ENCODE measurements at regions not wholly inside any gene's neighbourhood (a gene's known extent, or its start where the extent isn't known, plus 50 kb on each side); places are given as distances from the start of the nearest gene placed in this dataset.

DNA sequence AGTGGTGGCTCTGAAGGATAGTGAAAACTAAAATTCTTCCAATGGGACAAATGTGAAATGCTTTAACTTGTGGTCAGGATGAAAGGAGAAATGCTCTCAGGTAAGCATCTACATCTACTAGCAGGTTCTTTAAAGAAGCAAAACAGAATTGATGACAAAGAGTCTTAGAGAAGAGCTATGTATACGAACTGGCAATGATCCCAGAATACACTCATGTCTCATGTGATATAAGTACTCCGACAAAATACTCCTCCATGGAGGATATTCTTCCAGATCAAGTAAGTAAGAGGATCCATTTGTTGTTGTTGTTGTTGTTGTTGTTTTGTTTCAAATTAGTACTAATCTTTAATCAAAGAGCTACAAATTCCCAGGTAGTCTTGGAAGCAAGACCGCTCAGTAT is 174.0 kb upstream of the ATP1B1 start:
- H3K9me3 ChIP-seq (replicated peaks): no peaks in the 10 kb centered on the region
- H3K36me3 ChIP-seq: no peaks in the 10 kb centered on the region
- H3K27me3 ChIP-seq: no peaks in the 10 kb centered on the region
- no peak overlapping the region for H3K27ac ChIP-seq
- no peak for DNase-seq
- no peak overlapping the region for H3K4me3 ChIP-seq
- no peaks in the 10 kb centered on the region for H3K4me1 ChIP-seq

DNA sequence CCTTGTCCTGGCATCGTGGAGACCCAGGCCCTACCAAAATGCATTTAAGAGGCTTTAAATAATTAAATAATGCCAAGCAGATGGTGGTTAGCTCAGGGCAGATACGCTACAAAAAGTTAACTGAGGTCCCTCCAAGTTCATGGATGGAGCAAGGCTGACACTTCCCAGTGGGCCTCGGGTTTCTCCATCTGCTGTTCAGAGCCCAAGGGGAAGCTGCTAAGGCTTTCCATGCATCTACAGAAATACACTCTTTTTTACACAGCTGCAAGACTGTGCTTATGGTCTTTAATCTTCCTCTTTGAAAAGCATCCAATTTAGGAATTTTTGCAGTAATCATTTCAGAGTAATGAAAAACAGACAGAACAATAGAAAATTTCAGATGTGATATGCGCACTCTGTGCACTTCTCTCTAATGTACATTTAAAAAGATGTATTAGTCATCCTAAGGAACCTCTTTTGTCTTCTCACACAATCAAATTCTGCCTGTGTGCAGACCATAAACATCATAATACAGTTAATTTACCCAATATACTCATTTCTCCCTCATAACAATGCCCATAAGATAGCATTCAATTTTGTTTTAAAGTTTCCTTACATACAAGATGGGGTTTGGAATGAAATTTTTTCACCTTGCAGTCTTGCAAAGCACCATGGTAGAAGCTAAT is 173.2 kb upstream of the ATP1B1 start:
- Histone ChIP-seq H3K27ac (no peak overlapping the region), H3K9me3 (replicated peaks) (no peaks in the 10 kb centered on the region), H3K27me3 (no peaks in the 10 kb centered on the region), H3K4me3 (no peak overlapping the region), H3K36me3 (no peaks in the 10 kb centered on the region), H3K4me1 (no peaks in the 10 kb centered on the region)
- DNase-seq: no peak

DNA sequence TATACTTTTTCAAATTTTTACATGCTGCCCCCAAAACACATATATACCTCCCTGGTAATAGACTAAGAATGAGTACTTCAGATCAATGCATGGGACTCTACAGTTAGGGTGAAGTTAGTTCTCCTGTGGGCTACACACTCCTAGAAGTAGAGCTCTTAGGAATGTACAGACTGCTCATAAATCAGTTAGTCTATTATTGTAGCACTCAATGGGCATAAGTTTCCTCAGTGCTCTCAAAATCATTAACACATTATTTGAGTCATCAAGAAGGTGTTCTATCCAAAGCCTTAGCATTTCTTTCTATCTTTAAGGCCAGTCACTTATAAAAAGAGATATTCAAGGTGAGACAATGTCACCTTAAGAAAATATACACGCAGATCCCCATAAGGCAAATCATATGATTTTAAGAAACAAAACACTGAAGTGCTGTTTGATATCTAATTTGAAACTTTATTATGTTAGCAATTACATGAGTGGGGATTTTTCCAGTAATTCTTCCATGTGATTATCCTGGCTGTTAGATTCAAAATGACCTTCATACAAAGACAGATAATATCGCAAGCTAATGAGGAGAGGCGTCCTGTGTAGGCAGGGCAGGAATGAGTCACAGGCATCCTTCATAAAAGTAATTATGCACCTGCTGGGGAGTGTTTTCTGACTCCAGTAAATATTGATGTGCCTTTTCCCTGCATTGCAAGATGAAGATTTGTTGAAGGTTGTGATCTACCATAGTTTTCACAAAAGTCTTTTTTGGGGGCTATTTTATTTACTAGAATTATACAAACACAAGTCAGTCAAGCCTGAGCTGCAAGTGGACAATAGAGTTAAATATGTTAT is 167.2 kb upstream of the ATP1B1 start:
- no peak for DNase-seq
- Histone ChIP-seq H3K27ac (no peak overlapping the region), H3K4me1 (no peaks in the 10 kb centered on the region), H3K9me3 (replicated peaks) (no peaks in the 10 kb centered on the region), H3K36me3 (no peaks in the 10 kb centered on the region), H3K27me3 (no peaks in the 10 kb centered on the region; the same call in 1 of the 2 replicates), H3K4me3 (no peak overlapping the region)

DNA sequence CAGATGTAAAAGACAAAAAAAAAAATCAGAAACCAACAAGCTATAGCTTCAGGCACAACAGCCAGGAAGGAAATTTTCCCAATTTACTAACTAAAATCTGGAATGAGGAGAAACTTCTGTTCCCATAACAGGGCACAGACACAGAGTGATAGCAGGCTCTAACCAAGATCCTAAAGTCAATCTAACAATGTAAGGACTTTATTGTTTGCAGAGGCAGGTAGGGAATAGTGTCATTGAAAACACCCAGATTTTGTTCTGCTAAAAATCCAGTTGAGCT is 166.6 kb upstream of the ATP1B1 start:
- Histone ChIP-seq H3K27me3 (no peaks in the 10 kb centered on the region; the same call in 1 of the 2 replicates), H3K36me3 (no peaks in the 10 kb centered on the region), H3K27ac (no peak overlapping the region), H3K4me3 (no peak overlapping the region), H3K9me3 (replicated peaks) (no peaks in the 10 kb centered on the region), H3K4me1 (no peaks in the 10 kb centered on the region)
- DNase-seq: no peak

DNA sequence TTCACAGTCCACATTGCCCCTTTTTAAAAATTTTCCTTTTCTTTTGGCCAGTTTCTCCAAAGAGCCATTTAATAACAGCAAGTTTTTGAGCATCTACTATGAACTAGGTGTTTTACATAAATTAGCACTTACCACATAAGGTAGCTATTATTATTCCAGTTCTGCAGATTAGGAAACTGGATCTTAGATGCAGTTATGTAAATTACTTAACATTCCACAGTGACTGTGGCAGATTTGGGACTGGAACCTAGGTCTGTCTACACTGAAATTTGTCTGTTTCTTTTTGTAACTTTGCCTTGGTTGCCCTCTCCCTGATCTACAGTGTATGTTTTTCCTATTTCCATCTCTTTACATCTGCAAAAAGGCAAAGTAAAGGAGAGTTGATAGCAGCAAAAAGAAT is 164.8 kb upstream of the ATP1B1 start:
- Histone ChIP-seq H3K27ac (no peak overlapping the region), H3K36me3 (no peaks in the 10 kb centered on the region), H3K27me3 (no peaks in the 10 kb centered on the region; the same call in 1 of the 2 replicates), H3K9me3 (replicated peaks) (no peaks in the 10 kb centered on the region), H3K4me3 (no peak overlapping the region), H3K4me1 (no peaks in the 10 kb centered on the region)
- DNase-seq: no peak

DNA sequence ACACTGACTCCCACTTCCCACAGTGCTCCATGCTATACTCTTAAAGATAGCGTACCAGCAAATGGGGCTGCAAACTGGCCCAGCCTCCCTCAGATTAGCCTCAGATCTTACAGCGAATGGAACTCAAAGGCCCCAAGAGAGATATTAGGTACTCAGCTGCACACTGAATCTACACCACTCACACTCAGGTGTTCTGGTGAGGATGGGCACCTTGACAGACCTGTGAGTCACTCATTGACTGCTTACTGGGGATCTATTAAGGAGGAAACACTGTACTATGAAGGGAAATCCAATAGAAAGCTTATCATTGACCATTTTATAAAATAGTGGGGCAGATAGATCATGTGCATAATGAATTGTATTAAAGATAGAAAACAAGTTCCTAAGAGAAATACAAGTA is 164.3 kb upstream of the ATP1B1 start:
- no peaks in the 10 kb centered on the region; the same call in 1 of the 2 replicates for H3K27me3 ChIP-seq
- no peaks in the 10 kb centered on the region for H3K36me3 ChIP-seq
- H3K9me3 ChIP-seq (replicated peaks): no peaks in the 10 kb centered on the region
- H3K4me1 ChIP-seq: no peaks in the 10 kb centered on the region
- DNase-seq: no peak
- no peak overlapping the region for H3K4me3 ChIP-seq
- no peak overlapping the region for H3K27ac ChIP-seq

DNA sequence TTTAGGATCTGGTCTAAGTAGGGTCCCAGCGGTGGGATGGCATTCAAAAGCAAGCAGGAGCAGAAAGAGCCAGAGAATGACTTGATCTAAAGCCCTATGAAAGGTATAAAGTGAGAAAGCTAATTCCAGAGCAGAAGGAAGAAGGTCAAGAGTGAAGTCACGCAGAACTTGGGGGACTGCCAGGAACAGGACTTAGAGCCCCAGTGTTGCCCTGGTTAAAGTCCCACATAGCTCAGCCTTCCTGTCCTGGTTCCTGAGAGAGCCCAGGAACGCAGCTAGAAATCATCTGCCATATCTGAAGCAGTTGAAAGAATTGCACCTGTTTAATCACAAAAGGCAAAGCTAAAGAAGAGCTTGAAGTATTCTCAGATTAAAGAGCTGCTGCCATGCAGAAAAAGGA is 160.6 kb upstream of the ATP1B1 start:
- DNase-seq: peak in 1 of 2 experiments; percentile 9
- Histone ChIP-seq H3K36me3 (no peaks in the 10 kb centered on the region), H3K9me3 (replicated peaks) (no peaks in the 10 kb centered on the region; the same call in 1 of the 2 replicates), H3K27ac (no peak overlapping the region), H3K4me3 (no peak overlapping the region), H3K4me1 (no peaks in the 10 kb centered on the region), H3K27me3 (no peaks in the 10 kb centered on the region; the same call in 1 of the 2 replicates)

DNA sequence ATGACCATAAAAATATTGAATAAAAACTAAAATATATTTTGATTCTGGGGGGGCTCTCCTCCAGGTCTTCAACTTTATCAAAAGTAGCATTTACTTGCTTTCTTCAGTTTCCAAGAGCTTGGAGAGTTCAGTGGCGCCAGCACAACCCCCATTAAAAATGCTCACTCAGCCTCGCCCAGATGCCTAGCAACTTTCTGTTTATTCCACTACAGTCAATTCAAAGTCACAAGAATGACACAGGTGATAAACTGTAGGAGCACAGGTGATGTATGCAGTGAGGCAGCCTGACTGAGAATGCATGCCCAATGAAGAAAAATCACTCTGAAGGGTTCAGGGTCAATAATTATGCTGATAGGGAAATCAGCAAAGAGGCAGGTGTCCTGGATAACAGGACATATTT is 159.4 kb upstream of the ATP1B1 start:
- no peaks in the 10 kb centered on the region; the same call in 1 of the 2 replicates for H3K27me3 ChIP-seq
- DNase-seq: no peak
- no peaks in the 10 kb centered on the region for H3K4me1 ChIP-seq
- H3K9me3 ChIP-seq (replicated peaks): no peaks in the 10 kb centered on the region; the same call in 1 of the 2 replicates
- no peak overlapping the region for H3K27ac ChIP-seq
- H3K4me3 ChIP-seq: no peak overlapping the region
- H3K36me3 ChIP-seq: no peaks in the 10 kb centered on the region

DNA sequence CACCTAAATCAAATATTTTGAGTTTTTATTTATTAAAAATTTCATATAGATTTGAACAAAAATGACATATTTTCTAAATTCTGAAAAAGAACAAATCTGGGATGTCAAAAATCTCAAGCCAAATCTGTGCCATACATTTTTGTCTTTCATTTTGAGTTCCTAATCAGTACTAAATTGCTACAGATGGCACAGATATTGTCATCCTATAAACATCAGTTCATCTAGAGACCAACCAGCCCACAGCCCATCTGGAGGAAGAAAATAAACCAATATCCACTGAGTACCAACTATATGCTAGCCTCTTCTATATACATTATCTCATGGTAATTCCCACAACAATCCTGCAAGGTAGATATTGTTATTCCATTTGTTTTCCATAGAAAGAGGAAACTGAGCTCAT is 156.8 kb upstream of the ATP1B1 start:
- no peak overlapping the region for H3K27ac ChIP-seq
- DNase-seq: no peak
- H3K36me3 ChIP-seq: no peaks in the 10 kb centered on the region
- H3K27me3 ChIP-seq: no peaks in the 10 kb centered on the region
- no peak overlapping the region for H3K4me3 ChIP-seq
- no peaks in the 10 kb centered on the region for H3K4me1 ChIP-seq
- no peaks in the 10 kb centered on the region; the same call in 1 of the 2 replicates for H3K9me3 ChIP-seq (replicated peaks)

DNA sequence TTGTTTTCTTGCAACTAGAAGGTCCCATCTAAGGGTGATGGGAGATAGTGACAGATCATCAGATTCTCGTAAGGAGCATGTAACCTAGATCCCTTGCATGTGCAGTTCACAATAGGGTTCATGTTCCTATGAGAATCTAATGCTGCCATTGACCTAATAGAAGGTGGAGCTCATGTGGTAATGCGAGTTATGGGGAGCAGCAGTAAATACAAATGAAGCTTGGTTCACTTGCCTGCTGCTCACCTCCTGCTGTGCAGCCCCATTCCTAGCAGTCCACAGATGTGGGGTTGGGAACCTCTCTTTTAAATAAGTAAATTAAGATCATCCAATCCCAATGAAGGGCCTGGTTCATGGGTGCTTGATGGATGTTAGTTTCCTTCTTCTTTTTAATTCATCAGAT is 148.7 kb upstream of the ATP1B1 start:
- no peak overlapping the region for H3K27ac ChIP-seq
- H3K9me3 ChIP-seq (replicated peaks): no peaks in the 10 kb centered on the region
- H3K4me1 ChIP-seq: no peaks in the 10 kb centered on the region
- no peak overlapping the region for H3K4me3 ChIP-seq
- H3K27me3 ChIP-seq: no peaks in the 10 kb centered on the region
- no peaks in the 10 kb centered on the region for H3K36me3 ChIP-seq
- DNase-seq: peak; percentile 9 to 20

DNA sequence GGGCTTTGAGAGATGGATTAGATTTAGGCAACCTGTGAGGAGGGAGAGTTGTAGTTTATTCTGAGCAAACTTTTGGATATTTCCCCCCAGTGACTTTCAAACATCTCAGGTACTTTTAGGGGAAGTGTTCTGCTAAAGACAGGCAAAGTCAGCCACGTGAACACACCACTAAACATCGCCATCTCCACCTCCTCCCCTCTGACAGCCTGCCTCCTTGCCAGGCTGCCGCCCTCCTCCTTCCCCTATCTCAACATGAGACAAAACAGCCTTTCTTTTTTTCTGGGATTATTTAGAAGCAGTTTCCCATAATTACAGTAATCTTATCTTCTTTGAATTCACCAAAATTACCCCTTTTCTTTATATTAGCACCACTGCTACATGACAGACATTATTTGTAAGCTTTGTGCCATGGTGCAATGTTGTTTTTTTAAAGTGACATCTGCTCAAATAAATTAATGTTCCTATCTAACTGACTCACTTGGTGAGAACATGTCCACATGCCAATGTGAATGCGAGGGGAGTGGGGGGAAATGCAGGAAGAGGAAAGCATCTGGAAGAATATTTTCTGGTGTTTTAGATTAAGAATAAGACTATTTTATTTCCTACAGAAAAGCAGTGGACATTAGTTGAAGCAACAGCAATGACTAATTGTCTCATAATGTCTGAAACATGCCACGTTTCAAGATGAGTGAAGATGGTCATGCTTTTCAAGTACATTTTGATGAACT is 147.8 kb upstream of the ATP1B1 start:
- Histone ChIP-seq H3K27me3 (no peaks in the 10 kb centered on the region), H3K4me1 (no peaks in the 10 kb centered on the region), H3K9me3 (replicated peaks) (no peaks in the 10 kb centered on the region), H3K4me3 (no peak overlapping the region), H3K36me3 (no peaks in the 10 kb centered on the region), H3K27ac (no peak overlapping the region)
- DNase-seq: no peak

DNA sequence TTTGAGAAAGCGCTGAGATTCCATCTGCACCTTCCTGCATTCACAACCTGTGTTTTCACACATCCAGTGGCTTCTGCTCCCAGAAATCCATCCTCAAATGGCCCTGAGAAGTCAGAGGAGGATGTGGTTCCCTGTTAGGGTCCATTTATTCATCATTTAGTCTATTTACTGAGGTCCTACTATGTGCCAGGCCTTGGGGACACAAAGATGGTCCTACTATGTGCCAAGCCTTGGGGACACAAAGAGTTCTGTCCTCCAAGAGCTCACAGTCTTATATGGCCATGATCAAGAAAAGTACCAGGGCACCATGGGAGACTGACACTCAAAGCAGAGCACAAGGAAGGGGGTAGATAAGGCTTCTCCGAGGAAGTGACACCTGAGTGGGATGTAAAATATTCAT is 147.1 kb upstream of the ATP1B1 start:
- no peak overlapping the region for H3K27ac ChIP-seq
- no peaks in the 10 kb centered on the region for H3K27me3 ChIP-seq
- H3K9me3 ChIP-seq (replicated peaks): no peaks in the 10 kb centered on the region
- no peak for DNase-seq
- no peaks in the 10 kb centered on the region for H3K36me3 ChIP-seq
- no peaks in the 10 kb centered on the region for H3K4me1 ChIP-seq
- H3K4me3 ChIP-seq: no peak overlapping the region

DNA sequence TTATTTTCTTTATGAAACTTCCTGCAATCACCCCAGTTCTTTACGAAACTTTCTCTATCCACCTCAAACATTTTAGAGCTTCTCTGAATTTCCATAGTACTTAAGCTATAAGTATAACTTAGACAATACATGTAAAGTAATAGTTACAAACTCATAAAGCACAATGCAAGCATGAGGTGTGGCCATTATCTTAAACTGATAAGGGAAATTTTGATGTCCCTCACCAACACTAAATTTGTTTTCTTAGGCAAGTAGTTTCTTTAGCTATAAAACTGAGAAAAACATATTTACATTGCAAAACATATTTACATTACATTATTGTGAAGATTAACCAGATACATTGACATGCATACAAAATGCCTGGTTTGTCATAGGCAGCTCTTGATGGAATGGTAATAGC is 146.4 kb upstream of the ATP1B1 start:
- no peaks in the 10 kb centered on the region for H3K4me1 ChIP-seq
- H3K27ac ChIP-seq: no peak overlapping the region

DNA sequence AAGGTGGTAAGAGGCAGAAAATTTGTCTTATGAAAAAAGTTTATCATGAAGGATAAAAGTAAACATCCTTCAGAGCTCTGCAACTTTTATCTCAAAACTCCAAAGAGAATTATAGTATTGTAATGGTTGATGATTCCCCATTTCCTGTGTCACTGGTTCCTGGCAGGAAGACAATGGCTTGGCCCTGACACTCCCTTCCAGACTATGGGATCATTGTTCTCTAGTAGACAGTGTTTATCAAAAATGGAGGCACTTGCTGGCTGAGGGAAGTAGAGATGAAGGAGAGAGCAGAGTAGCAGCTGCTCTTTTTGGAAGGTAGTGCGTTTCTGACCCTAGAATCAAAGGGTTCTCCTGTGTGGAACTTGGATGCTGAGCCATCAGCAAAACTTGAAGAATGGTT is 145.9 kb upstream of the ATP1B1 start:
- no peak overlapping the region for H3K27ac ChIP-seq
- no peaks in the 10 kb centered on the region for H3K9me3 ChIP-seq (replicated peaks)
- H3K4me1 ChIP-seq: no peaks in the 10 kb centered on the region
- no peaks in the 10 kb centered on the region for H3K36me3 ChIP-seq
- no peaks in the 10 kb centered on the region for H3K27me3 ChIP-seq
- H3K4me3 ChIP-seq: no peak overlapping the region
- DNase-seq: no peak

More for the DNA sequence above, 146.4 kb upstream of the ATP1B1 start:
- H3K27me3 ChIP-seq: no peaks in the 10 kb centered on the region
- H3K4me3 ChIP-seq: no peak overlapping the region
- no peak for DNase-seq
- no peaks in the 10 kb centered on the region for H3K36me3 ChIP-seq
- no peaks in the 10 kb centered on the region for H3K9me3 ChIP-seq (replicated peaks)

DNA sequence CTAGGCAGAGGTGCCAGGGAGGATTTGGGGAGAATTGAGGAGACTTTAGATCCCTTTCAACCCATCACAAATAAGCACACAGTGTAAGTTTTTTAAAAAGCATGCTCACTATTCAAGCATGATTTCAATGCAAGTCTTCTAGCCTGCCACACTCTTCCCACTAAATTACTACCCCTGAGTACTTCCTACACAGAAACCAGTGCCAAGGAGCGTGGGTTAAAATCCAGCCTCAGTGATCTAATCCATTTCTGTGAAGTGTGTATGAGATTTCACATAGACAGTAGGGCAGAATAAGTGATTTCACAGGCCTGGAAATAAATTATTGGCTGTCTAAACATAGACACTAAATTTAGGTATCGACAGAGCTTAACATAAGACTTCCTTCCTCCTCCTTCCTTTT is 142.9 kb upstream of the ATP1B1 start:
- H3K4me3 ChIP-seq: no peak overlapping the region

More for the DNA sequence above, 142.9 kb upstream of the ATP1B1 start:
- DNase-seq: no peak
- Histone ChIP-seq H3K27ac (no peak overlapping the region), H3K36me3 (no peaks in the 10 kb centered on the region), H3K9me3 (replicated peaks) (no peaks in the 10 kb centered on the region), H3K27me3 (no peaks in the 10 kb centered on the region), H3K4me1 (no peaks in the 10 kb centered on the region)
